CD4-positive, alpha-beta T cell treated with Interleukin-12 subunit alpha and Interleukin-12 subunit beta, for 1 hour (primary cell): ENCODE measurements at regions not wholly inside any gene's neighbourhood (a gene's known extent, or its start where the extent isn't known, plus 50 kb on each side); places are given as distances from the start of the nearest gene placed in this dataset.

Experiments
- DNase-seq: peaks from one replicate; pipeline ENCODE4 v3.0.0-alpha.2; 2020

GRCh38 chr21:19266636-19267035 is 863.1 kb upstream of the TMPRSS15 start:
- DNase-seq = no peak

GRCh38 chr21:19268686-19269085 is 865.1 kb upstream of the TMPRSS15 start:
- no peak for DNase-seq

- DNase-seq = no peak
Observed at GRCh38 chr21:19275065-19275464, 871.5 kb upstream of the TMPRSS15 start.

- no peak for DNase-seq
Observed at GRCh38 chr21:19276665-19277064, 873.1 kb upstream of the TMPRSS15 start.

- no peak for DNase-seq
Observed at GRCh38 chr21:19286876-19287275, 883.3 kb upstream of the TMPRSS15 start.

- no peak for DNase-seq
Observed at GRCh38 chr21:19290328-19290727, 886.7 kb upstream of the TMPRSS15 start.

GRCh38 chr21:19320291-19320690 is 916.7 kb upstream of the TMPRSS15 start:
- no peak for DNase-seq

GRCh38 chr21:19321688-19322087 is 918.1 kb upstream of the TMPRSS15 start:
- DNase-seq = no peak

- no peak for DNase-seq
Observed at GRCh38 chr21:19322360-19322759, 918.8 kb upstream of the TMPRSS15 start.

GRCh38 chr21:19326531-19327319 is 923.1 kb upstream of the TMPRSS15 start:
- no peak for DNase-seq

GRCh38 chr21:19328954-19329353 is 925.4 kb upstream of the TMPRSS15 start:
- no peak for DNase-seq

- no peak for DNase-seq
Observed at GRCh38 chr21:19340303-19340702, 936.7 kb upstream of the TMPRSS15 start.

GRCh38 chr21:19340954-19341353 is 937.4 kb upstream of the TMPRSS15 start:
- no peak for DNase-seq

GRCh38 chr21:19343711-19344110 is 940.1 kb upstream of the TMPRSS15 start:
- DNase-seq = no peak

- DNase-seq = no peak
Observed at GRCh38 chr21:19350286-19350685, 946.7 kb upstream of the TMPRSS15 start.

- no peak for DNase-seq
Observed at GRCh38 chr21:19353256-19353655, 949.7 kb upstream of the TMPRSS15 start.

GRCh38 chr21:19368944-19369343 is 965.4 kb upstream of the TMPRSS15 start:
- DNase-seq = no peak

GRCh38 chr21:19392390-19392789 is 988.8 kb upstream of the TMPRSS15 start:
- DNase-seq = no peak

GRCh38 chr21:19400223-19400770 is 996.7 kb upstream of the TMPRSS15 start:
- DNase-seq = no peak

- DNase-seq = no peak
Observed at GRCh38 chr21:19402870-19403269, 999.3 kb upstream of the TMPRSS15 start.

- DNase-seq = no peak
Observed at GRCh38 chr21:19405326-19405725, 1001.7 kb upstream of the TMPRSS15 start.

GRCh38 chr21:19420565-19420964 is 1017.0 kb upstream of the TMPRSS15 start:
- no peak for DNase-seq

GRCh38 chr21:19433623-19434022 is 1030.0 kb upstream of the TMPRSS15 start:
- no peak for DNase-seq

- no peak for DNase-seq
Observed at GRCh38 chr21:19440792-19441655, 1037.4 kb upstream of the TMPRSS15 start.
